IMR-90 (cell line): ENCODE measurements at regions not wholly inside any gene's neighbourhood (a gene's known extent, or its start where the extent isn't known, plus 50 kb on each side); places are given as distances from the start of the nearest gene placed in this dataset.

Source experiments
- ATAC-seq: fragments of 200-7000 bp; cut with Tn5 transposase; 2 replicates; pipeline ENCODE4 v1.9.1; 2020; ENCODE audit warnings: low read depth, mild to moderate bottlenecking, moderate library complexity
- BruUV-seq: library from RNA; stranded (reverse); fragments of 400-500 nt; replicated peaks from 2 replicates; lab custom pipeline; 2021; lab: Mats Ljungman, UMichigan
- CTCF ChIA-PET: fragments of 300-600 bp; formaldehyde crosslinking; extraction: SDS; loops from one replicate; lab custom pipeline; 2021; ENCODE audit warnings: antibody characterized with exemption; lab: Yijun Ruan, JAX
- POLR2A ChIA-PET: fragments of 300-600 bp; sonication (Branson Sonifier 250); formaldehyde crosslinking; loops from one replicate; lab custom pipeline; 2022; ENCODE audit warnings: antibody characterized with exemption; ENCODE audit not compliant: unreplicated experiment; lab: Charles Lee
- DNase-seq: peaks from one replicate; pipeline ENCODE4 v3.0.0; 2013
- H2AFZ ChIP-seq: replicated peaks from 2 replicates; pipeline ENCODE3; 2013; ENCODE audit warnings: low read length, mild to moderate bottlenecking; ENCODE audit not compliant: poor library complexity
- H2AK5ac ChIP-seq: 2 replicates; pipeline ENCODE4 v1.6.1; 2013; ENCODE audit warnings: low read depth, low read length, inconsistent platforms
- H2AK9ac ChIP-seq: replicated peaks from 2 replicates; pipeline ENCODE3; 2013; ENCODE audit warnings: mild to moderate bottlenecking, low read depth, low read length, moderate library complexity; ENCODE audit not compliant: poor library complexity
- H2BK120ac ChIP-seq: 2 replicates; pipeline ENCODE4 v1.6.1; 2013; ENCODE audit warnings: low read depth, low read length, inconsistent platforms
- H2BK15ac ChIP-seq: 3 replicates; pipeline ENCODE4 v1.6.1; 2013; ENCODE audit warnings: low read depth, low read length, inconsistent platforms
- H2BK20ac ChIP-seq: 2 replicates; pipeline ENCODE4 v1.6.1; 2013; ENCODE audit warnings: low read depth, mild to moderate bottlenecking, inconsistent platforms, low read length, moderate library complexity
- H2BK5ac ChIP-seq: 2 replicates; pipeline ENCODE4 v1.6.1; 2013; ENCODE audit warnings: mild to moderate bottlenecking, low read depth, low read length, inconsistent platforms; ENCODE audit not compliant: poor library complexity, severe bottlenecking
- H3K14ac ChIP-seq: replicated peaks from 2 replicates; pipeline ENCODE4 v1.6.1; 2013; ENCODE audit warnings: low read depth, low read length, inconsistent platforms
- H3K18ac ChIP-seq: 2 replicates; pipeline ENCODE4 v1.6.1; 2013; ENCODE audit warnings: low read depth, low read length, control low read depth
- H3K23ac ChIP-seq: 2 replicates; pipeline ENCODE4 v1.6.1; 2013; ENCODE audit warnings: low read depth, low read length, inconsistent platforms
- H3K27ac ChIP-seq: 2 replicates; pipeline ENCODE4 v1.5.1; 2013; ENCODE audit warnings: mild to moderate bottlenecking, control low read depth, low read length; ENCODE audit not compliant: insufficient read depth
- H3K27me3 ChIP-seq: 2 replicates; pipeline ENCODE4 v1.6.1; 2013; ENCODE audit warnings: low read length; ENCODE audit not compliant: control insufficient read depth, insufficient read depth
- H3K36me3 ChIP-seq: 2 replicates; pipeline ENCODE4 v1.6.1; 2013; ENCODE audit warnings: low read length, mixed read lengths; ENCODE audit not compliant: control insufficient read depth, insufficient read depth
- H3K4ac ChIP-seq: 2 replicates; pipeline ENCODE4 v1.6.1; 2013; ENCODE audit warnings: low read depth, low read length, inconsistent platforms
- H3K4me1 ChIP-seq: 2 replicates; pipeline ENCODE4 v1.6.1; 2013; ENCODE audit warnings: low read length, mixed read lengths; ENCODE audit not compliant: control insufficient read depth, insufficient read depth
- H3K4me2 ChIP-seq: 2 replicates; pipeline ENCODE4 v1.6.1; 2013; ENCODE audit warnings: low read depth, mild to moderate bottlenecking, control low read depth, low read length, moderate library complexity
- H3K4me3 ChIP-seq: 2 replicates; pipeline ENCODE4 v1.5.1; 2013; ENCODE audit warnings: low read depth, mild to moderate bottlenecking, control low read depth, low read length, moderate library complexity; ENCODE audit not compliant: insufficient read depth
- H3K56ac ChIP-seq: 2 replicates; pipeline ENCODE4 v1.6.1; 2013; ENCODE audit warnings: low read length, inconsistent platforms; ENCODE audit not compliant: insufficient read depth; ENCODE audit errors: extremely low read depth
- H3K79me1 ChIP-seq, 2 experiments: 2 replicates each; pipeline ENCODE4 v1.6.1; 2013; ENCODE audit warnings: low read length in 2 of 2, inconsistent platforms in 1 of 2, low read depth in 1 of 2
- H3K9ac ChIP-seq: 2 replicates; pipeline ENCODE4 v1.6.1; 2013; ENCODE audit warnings: low read depth, low read length, control low read depth
- H3K9me1 ChIP-seq: 2 replicates; pipeline ENCODE4 v1.6.1; 2013; ENCODE audit warnings: low read length, inconsistent platforms; ENCODE audit not compliant: insufficient read depth
- H3K9me3 ChIP-seq: 2 replicates; pipeline ENCODE4 v1.6.1; 2013; ENCODE audit warnings: low read length; ENCODE audit not compliant: control insufficient read depth, insufficient read depth
- H4K20me1 ChIP-seq: 2 replicates; pipeline ENCODE4 v1.6.1; 2013; ENCODE audit warnings: low read length, inconsistent platforms; ENCODE audit not compliant: insufficient read depth
- H4K5ac ChIP-seq: 2 replicates; pipeline ENCODE4 v1.6.1; 2013; ENCODE audit warnings: mild to moderate bottlenecking, low read depth, low read length, control low read depth
- H4K8ac ChIP-seq, 2 experiments: 2 replicates each; pipeline ENCODE4 v1.6.1; 2013; ENCODE audit warnings: low read depth in 2 of 2, low read length in 2 of 2, control low read depth in 1 of 2, inconsistent platforms in 1 of 2
- H4K91ac ChIP-seq: 2 replicates; pipeline ENCODE4 v1.6.1; 2013; ENCODE audit warnings: low read depth, low read length, inconsistent platforms; ENCODE audit not compliant: insufficient read depth
- BHLHE40 ChIP-seq: fragments of 150-350 bp; IDR thresholded peaks from 2 replicates; pipeline ENCODE4 v1.6.1; 2016; ENCODE audit warnings: mild to moderate bottlenecking, low read depth, low read length
- RAD21 ChIP-seq: IDR thresholded peaks from 2 replicates; pipeline ENCODE4 v1.6.1; 2012; ENCODE audit warnings: low read length, improper control_type of control experiment
- RCOR1 ChIP-seq: IDR thresholded peaks from 2 replicates; pipeline ENCODE4 v1.6.1; 2012; ENCODE audit warnings: mild to moderate bottlenecking, low read length, improper control_type of control experiment; ENCODE audit not compliant: insufficient replicate concordance
- WGBS, 2 experiments: methylation state at CpG; one replicate each; pipeline versions ENCODE4 v1.1.5 to v1.1.7; 2013; ENCODE audit warnings: missing lambda C conversion rate in 2 of 2; ENCODE audit not compliant: insufficient read length in 1 of 2; ENCODE audit errors: extremely low coverage in 2 of 2; 5-methylcytosine and 5-hydroxymethylcytosine counted together
- dilution Hi-C: fragments of 300-500 bp; cut with HindIII; formaldehyde crosslinking; loops from one replicate; pipeline ENCODE4 v1.14.3; 2018; ENCODE audit warnings: low sequenced_read_pairs; ENCODE audit not compliant: unreplicated experiment
- in situ Hi-C: fragments of 300-500 bp; cut with MboI; formaldehyde crosslinking; loops from 3 replicates; pipeline ENCODE4 v1.14.3; 2019; ENCODE audit warnings: low sequenced_read_pairs, inconsistent platforms, mixed read lengths
- intact Hi-C: fragments of 100-400 bp; cut with micrococcal nuclease; formaldehyde crosslinking; loops from 2 replicates; pipeline ENCODE4 v1.10.0; 2022

GRCh38 chr1:22268327-22268726 lies 125.4 kb upstream of the WNT4 start:
- CTCF ChIA-PET = interaction anchor here (0.6 kb wide), 1 partner anchor 14 kb away, joined by 4 read pairs; no protein-coding TSS in a partner anchor
- Histone ChIP-seq H2BK5ac (no peak overlapping the region), H3K4me1 (no peaks in the 10 kb centered on the region), H3K4me3 (no peak overlapping the region), H4K20me1 (no peaks in the 10 kb centered on the region), H3K9me3 (no peaks in the 10 kb centered on the region), H2AK5ac (no peak overlapping the region), H3K36me3 (no peaks in the 10 kb centered on the region), H3K79me1 (no peaks in the 10 kb centered on the region), H3K27me3 (peaks cover 53% of the 10 kb centered on the region), H4K8ac (no peak overlapping the region), H2BK15ac (no peak overlapping the region), H2AK9ac (no peak overlapping the region), H3K27ac (no peak overlapping the region), H3K23ac (no peak overlapping the region), H3K14ac (no peak overlapping the region), H2BK120ac (no peak overlapping the region), H3K9ac (no peak overlapping the region), H3K4ac (no peak overlapping the region), H3K9me1 (no peaks in the 10 kb centered on the region), H4K5ac (no peak overlapping the region), H2BK20ac (no peak overlapping the region), H4K91ac (no peak overlapping the region), H3K56ac (no peak overlapping the region), H3K4me2 (no peak overlapping the region), H3K18ac (no peak overlapping the region), H2AFZ (no peak overlapping the region)
- BruUV-seq = no TSS peak
- DNase-seq = no peak
- intact Hi-C loops = no loop called here
- dilution Hi-C loops = no loop called here
- POLR2A ChIA-PET = no interaction called here
- TF ChIP-seq RCOR1 (no peak), BHLHE40 (no peak), RAD21 (no peak)
- 67% methylated on average over 3 of the region's 11 CpGs; no CpG with 5 or more reads in 1 of the 2 experiments for WGBS, 2 experiments
- ATAC-seq = no peak
- in situ Hi-C loops = no loop called here
